Trophoblast cell (in vitro differentiated cells and primary cell): ENCODE measurements at regions not wholly inside any gene's neighbourhood (a gene's known extent, or its start where the extent isn't known, plus 50 kb on each side); places are given as distances from the start of the nearest gene placed in this dataset.

Source experiments
- DNase-seq, 2 donors: peaks; one replicate each; pipeline ENCODE4 v3.0.0-alpha.2; 2016
- H2AFZ ChIP-seq: 2 replicates; pipeline ENCODE4 v1.6.1; 2013; ENCODE audit warnings: low read length, moderate library complexity, mild to moderate bottlenecking; ENCODE audit not compliant: insufficient read depth, poor library complexity
- H2AK5ac ChIP-seq: 2 replicates; pipeline ENCODE4 v1.6.1; 2013; ENCODE audit warnings: mild to moderate bottlenecking, low read length
- H2BK120ac ChIP-seq: 2 replicates; pipeline ENCODE4 v1.6.1; 2013; ENCODE audit warnings: low read length, mild to moderate bottlenecking, moderate library complexity; ENCODE audit not compliant: insufficient read depth, poor library complexity
- H2BK12ac ChIP-seq: 2 replicates; pipeline ENCODE4 v1.6.1; 2013; ENCODE audit warnings: mild to moderate bottlenecking, low read length, moderate library complexity
- H2BK5ac ChIP-seq: 2 replicates; pipeline ENCODE4 v1.6.1; 2013; ENCODE audit warnings: low read length, low read depth, moderate library complexity, mild to moderate bottlenecking; ENCODE audit not compliant: poor library complexity
- H3K14ac ChIP-seq: 2 replicates; pipeline ENCODE4 v1.6.1; 2013; ENCODE audit warnings: mild to moderate bottlenecking, low read length
- H3K18ac ChIP-seq: 2 replicates; pipeline ENCODE4 v1.6.1; 2013; ENCODE audit warnings: mild to moderate bottlenecking, low read length
- H3K23ac ChIP-seq: 2 replicates; pipeline ENCODE4 v1.6.1; 2013; ENCODE audit warnings: low read length
- H3K27ac ChIP-seq: 2 replicates; pipeline ENCODE4 v1.5.1; 2013; ENCODE audit warnings: low read depth, mild to moderate bottlenecking, inconsistent platforms, low read length, moderate library complexity
- H3K27me3 ChIP-seq: 2 replicates; pipeline ENCODE4 v1.6.1; 2013; ENCODE audit warnings: inconsistent platforms, mild to moderate bottlenecking, low read length, moderate library complexity; ENCODE audit not compliant: insufficient read depth
- H3K36me3 ChIP-seq, 2 experiments: 1 replicate in 1 of 2; 2 replicates in 1 of 2; pipeline ENCODE4 v1.6.1; 2013; ENCODE audit warnings: low read length in 2 of 2, mild to moderate bottlenecking in 2 of 2, moderate library complexity in 1 of 2; ENCODE audit not compliant: insufficient read depth in 2 of 2, control insufficient read depth in 1 of 2
- H3K4ac ChIP-seq: 2 replicates; pipeline ENCODE4 v1.6.1; 2013; ENCODE audit warnings: low read depth, mild to moderate bottlenecking, low read length, moderate library complexity
- H3K4me1 ChIP-seq, 2 experiments: 1 replicate in 1 of 2; 2 replicates in 1 of 2; pipeline ENCODE4 v1.6.1; 2013; ENCODE audit warnings: low read length in 2 of 2, mild to moderate bottlenecking in 2 of 2, moderate library complexity in 1 of 2; ENCODE audit not compliant: insufficient read depth in 2 of 2, control insufficient read depth in 1 of 2
- H3K4me2 ChIP-seq: 2 replicates; pipeline ENCODE4 v1.6.1; 2013; ENCODE audit warnings: inconsistent platforms, mild to moderate bottlenecking, low read length, moderate library complexity
- H3K4me3 ChIP-seq: 2 replicates; pipeline ENCODE4 v1.5.1; 2013; ENCODE audit warnings: mild to moderate bottlenecking, low read depth, low read length, inconsistent platforms
- H3K79me1 ChIP-seq: one replicate; pipeline ENCODE4 v1.6.1; 2013; ENCODE audit warnings: low read length
- H3K79me2 ChIP-seq: 2 replicates; pipeline ENCODE4 v1.6.1; 2013; ENCODE audit warnings: low read length, mild to moderate bottlenecking; ENCODE audit not compliant: control insufficient read depth, insufficient read depth, poor library complexity
- H3K9ac ChIP-seq: 2 replicates; pipeline ENCODE4 v1.6.1; 2013; ENCODE audit warnings: mild to moderate bottlenecking, low read length
- H3K9me3 ChIP-seq: 2 replicates; pipeline ENCODE4 v1.6.1; 2013; ENCODE audit warnings: low read depth, mild to moderate bottlenecking, control low read depth, inconsistent platforms, low read length; ENCODE audit not compliant: insufficient read depth
- H4K12ac ChIP-seq: 2 replicates; pipeline ENCODE4 v1.6.1; 2013; ENCODE audit warnings: low read depth, mild to moderate bottlenecking, low read length, moderate library complexity
- H4K8ac ChIP-seq: 2 replicates; pipeline ENCODE4 v1.6.1; 2013; ENCODE audit warnings: low read depth, mild to moderate bottlenecking, low read length, moderate library complexity
- H4K91ac ChIP-seq: one replicate; pipeline ENCODE4 v1.6.1; 2013; ENCODE audit warnings: low read depth, mild to moderate bottlenecking, low read length, moderate library complexity
- WGBS: extraction: QIAGEN DNeasy Blood & Tissue Kit; methylation state at CpG from one replicate; pipeline ENCODE4 v1.1.7; 2013; ENCODE audit warnings: missing lambda C conversion rate; ENCODE audit not compliant: insufficient read length, insufficient coverage; ENCODE audit errors: extremely low coverage; 5-methylcytosine and 5-hydroxymethylcytosine counted together

GRCh38 chr2:167832868-167833287, 414.5 kb downstream of the STK39 start:
- H2BK5ac ChIP-seq: no peak overlapping the region
- no peak overlapping the region for H2AK5ac ChIP-seq
- WGBS: no CpG with 5 or more reads among the region's 4 CpGs
- no peak overlapping the region for H2BK12ac ChIP-seq
- H3K14ac ChIP-seq: no peak overlapping the region
- H3K18ac ChIP-seq: no peak overlapping the region
- no peak overlapping the region for H4K8ac ChIP-seq
- DNase-seq: no peak
- H3K4ac ChIP-seq: no peak overlapping the region
- H3K4me1 ChIP-seq: peaks cover 0 to 5% of the 10 kb centered on the region in 2 experiments
- H3K27ac ChIP-seq: no peak overlapping the region
- H4K91ac ChIP-seq: no peak overlapping the region
- H3K27me3 ChIP-seq: no peaks in the 10 kb centered on the region
- H3K23ac ChIP-seq: no peak overlapping the region
- H3K9ac ChIP-seq: no peak overlapping the region
- no peak overlapping the region for H3K4me3 ChIP-seq
- no peaks in the 10 kb centered on the region for H3K79me1 ChIP-seq
- H3K9me3 ChIP-seq: no peaks in the 10 kb centered on the region
- peak overlapping the region; percentile 18 for H3K4me2 ChIP-seq
- no peak overlapping the region for H2BK120ac ChIP-seq
- H2AFZ ChIP-seq: no peak overlapping the region
- H3K79me2 ChIP-seq: no peaks in the 10 kb centered on the region
- H4K12ac ChIP-seq: no peak overlapping the region
- H3K36me3 ChIP-seq: no peaks in the 10 kb centered on the region

DNA sequence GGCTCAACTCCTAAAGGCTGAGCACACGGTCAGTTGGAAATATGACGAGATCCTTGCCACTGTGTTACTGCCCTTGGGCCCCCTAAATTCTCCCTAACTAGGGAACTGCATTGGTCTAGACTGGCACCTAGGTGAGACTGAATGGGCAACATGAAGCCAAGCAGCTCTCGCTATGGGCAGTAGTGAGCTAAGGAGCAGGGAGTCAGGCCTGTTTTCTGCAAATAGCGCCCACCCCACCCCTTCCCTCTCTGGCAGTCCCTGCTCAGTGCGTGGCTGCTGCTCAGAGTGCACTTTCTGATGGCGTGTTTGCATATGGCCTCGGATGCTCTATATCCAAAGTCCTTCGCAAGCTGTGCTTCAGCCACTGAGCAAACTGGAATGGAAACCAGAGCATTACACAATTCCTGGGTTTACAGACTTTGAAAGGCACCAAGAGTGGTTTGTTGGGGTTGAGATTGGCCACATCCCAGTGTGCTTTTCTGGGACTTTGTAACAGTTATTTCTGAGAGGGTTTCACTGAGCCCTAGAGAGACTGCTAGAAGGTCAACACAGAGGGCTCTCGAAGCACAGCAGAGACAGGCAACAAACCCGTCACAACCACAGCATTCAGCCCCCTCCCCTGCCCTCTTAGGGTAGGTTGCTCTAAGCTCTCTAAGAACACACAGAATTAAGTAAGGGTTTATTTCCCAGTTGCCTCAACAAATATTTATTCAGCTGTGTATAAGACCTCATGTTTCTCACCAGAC, 419.9 kb downstream of the STK39 start:
- no peak overlapping the region for H2AFZ ChIP-seq
- no peak overlapping the region for H3K14ac ChIP-seq
- no peak overlapping the region for H4K91ac ChIP-seq
- no peak overlapping the region for H4K8ac ChIP-seq
- H3K4ac ChIP-seq: no peak overlapping the region
- H3K18ac ChIP-seq: no peak overlapping the region
- H3K9ac ChIP-seq: no peak overlapping the region
- no peak for DNase-seq
- no peak overlapping the region for H2BK12ac ChIP-seq
- no CpG with 5 or more reads among the region's 10 CpGs for WGBS
- H2BK120ac ChIP-seq: no peak overlapping the region
- H3K27ac ChIP-seq: no peak overlapping the region
- no peak overlapping the region for H3K23ac ChIP-seq
- no peak overlapping the region for H3K4me2 ChIP-seq
- H3K4me1 ChIP-seq: no peaks in the 10 kb centered on the region
- H3K79me2 ChIP-seq: no peaks in the 10 kb centered on the region
- H3K36me3 ChIP-seq: no peaks in the 10 kb centered on the region
- H3K79me1 ChIP-seq: no peaks in the 10 kb centered on the region
- no peaks in the 10 kb centered on the region for H3K9me3 ChIP-seq
- no peak overlapping the region for H3K4me3 ChIP-seq
- no peak overlapping the region for H2AK5ac ChIP-seq
- no peaks in the 10 kb centered on the region for H3K27me3 ChIP-seq
- H2BK5ac ChIP-seq: no peak overlapping the region
- H4K12ac ChIP-seq: no peak overlapping the region

DNA sequence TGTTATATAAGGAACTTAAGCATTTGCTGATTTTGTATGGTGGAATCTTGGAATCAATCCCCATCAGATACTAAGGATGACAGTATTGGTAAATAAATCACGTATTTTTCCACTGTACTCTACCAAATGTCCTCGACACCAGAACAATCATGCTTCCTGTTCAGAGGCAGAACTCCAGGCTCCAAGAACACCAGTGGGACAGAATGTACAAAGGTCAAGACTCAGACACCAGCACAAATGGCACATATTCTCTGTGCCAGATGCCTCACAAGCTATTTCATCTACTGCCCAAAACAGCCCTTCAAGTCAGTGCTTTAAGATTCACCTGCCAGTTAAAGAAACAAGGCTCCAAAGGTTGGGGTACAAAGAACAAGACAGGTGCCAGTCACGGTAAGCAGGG, 420.5 kb downstream of the STK39 start:
- Histone ChIP-seq H3K4me2 (no peak overlapping the region), H2BK5ac (no peak overlapping the region), H3K23ac (no peak overlapping the region), H3K79me1 (no peaks in the 10 kb centered on the region), H2AFZ (no peak overlapping the region), H3K36me3 (no peaks in the 10 kb centered on the region), H4K91ac (no peak overlapping the region), H3K4me3 (no peak overlapping the region), H3K14ac (no peak overlapping the region), H3K9me3 (no peaks in the 10 kb centered on the region), H2BK120ac (no peak overlapping the region), H2BK12ac (no peak overlapping the region), H4K8ac (no peak overlapping the region), H3K4me1 (no peaks in the 10 kb centered on the region), H3K79me2 (no peaks in the 10 kb centered on the region), H3K4ac (no peak overlapping the region), H2AK5ac (no peak overlapping the region), H3K18ac (no peak overlapping the region), H4K12ac (no peak overlapping the region), H3K27me3 (no peaks in the 10 kb centered on the region), H3K9ac (no peak overlapping the region), H3K27ac (no peak overlapping the region)
- no CpG with 5 or more reads among the region's 3 CpGs for WGBS
- no peak for DNase-seq

- WGBS: no CpG with 5 or more reads among the region's 1 CpG
- no peaks in the 10 kb centered on the region for H3K27me3 ChIP-seq
- H3K79me2 ChIP-seq: no peaks in the 10 kb centered on the region
- H3K36me3 ChIP-seq: no peaks in the 10 kb centered on the region
- H3K4me1 ChIP-seq: no peaks in the 10 kb centered on the region
- no peak overlapping the region for H4K91ac ChIP-seq
- no peak for DNase-seq
- no peak overlapping the region for H3K23ac ChIP-seq
- no peak overlapping the region for H3K9ac ChIP-seq
- H3K27ac ChIP-seq: no peak overlapping the region
- H4K8ac ChIP-seq: no peak overlapping the region
- H2BK5ac ChIP-seq: no peak overlapping the region
- H2AK5ac ChIP-seq: no peak overlapping the region
- no peak overlapping the region for H2BK120ac ChIP-seq
- H3K18ac ChIP-seq: no peak overlapping the region
- H4K12ac ChIP-seq: no peak overlapping the region
- no peak overlapping the region for H3K14ac ChIP-seq
- H2BK12ac ChIP-seq: no peak overlapping the region
- H3K4ac ChIP-seq: no peak overlapping the region
- no peak overlapping the region for H3K4me3 ChIP-seq
- H3K79me1 ChIP-seq: no peaks in the 10 kb centered on the region
- H2AFZ ChIP-seq: no peak overlapping the region
- H3K9me3 ChIP-seq: no peaks in the 10 kb centered on the region
- no peak overlapping the region for H3K4me2 ChIP-seq
These were observed 421.7 kb downstream of the STK39 start for GRCh38 chr2:167825664-167826063.
